DND-41 (cell line): ENCODE measurements at regions not wholly inside any gene's neighbourhood (a gene's known extent, or its start where the extent isn't known, plus 50 kb on each side); places are given as distances from the start of the nearest gene placed in this dataset.

Experiments
- ATAC-seq: fragments of 200-7000 bp; cut with Tn5 transposase; 3 replicates; pipeline ENCODE4 v1.9.1; 2021; ENCODE audit warnings: low read depth; ENCODE audit not compliant: insufficient read depth
- DNase-seq: peaks from one replicate; pipeline ENCODE4 v3.0.0-alpha.2; 2020
- H2AFZ ChIP-seq: 2 replicates; pipeline ENCODE4 v1.6.0; 2012; ENCODE audit warnings: low read depth, low read length
- H3K27ac ChIP-seq: 2 replicates; pipeline ENCODE4 v1.5.1; 2012; ENCODE audit warnings: low read length, inconsistent platforms
- H3K27me3 ChIP-seq: fragments of 200-600 bp; sonication (generic); 2 replicates; pipeline ENCODE4 v1.6.0; 2012; ENCODE audit warnings: low read length, mild to moderate bottlenecking, inconsistent platforms; ENCODE audit not compliant: insufficient read depth, poor library complexity
- H3K36me3 ChIP-seq: 2 replicates; pipeline ENCODE4 v1.5.1; 2012; ENCODE audit warnings: low read length, inconsistent platforms; ENCODE audit not compliant: insufficient read depth
- H3K4me1 ChIP-seq: 2 replicates; pipeline ENCODE4 v1.5.1; 2012; ENCODE audit warnings: mild to moderate bottlenecking, low read length; ENCODE audit not compliant: insufficient read depth
- H3K4me2 ChIP-seq: 2 replicates; pipeline ENCODE4 v1.6.0; 2012; ENCODE audit warnings: mild to moderate bottlenecking, moderate library complexity, low read length, inconsistent platforms; ENCODE audit not compliant: insufficient read depth
- H3K4me3 ChIP-seq, 2 experiments: fragments of 200-600 bp in 1 of 2; shearing (Covaris generic) in 1 of 2; 2 replicates each; pipeline ENCODE4 v1.5.1; 2012 to 2016; ENCODE audit warnings: inconsistent platforms in 2 of 2, low read length in 2 of 2, mild to moderate bottlenecking in 2 of 2, low read depth in 1 of 2, moderate library complexity in 1 of 2
- H3K79me2 ChIP-seq: 2 replicates; pipeline ENCODE4 v1.6.0; 2012; ENCODE audit warnings: low read length, inconsistent platforms; ENCODE audit not compliant: insufficient read depth
- H3K9ac ChIP-seq: 2 replicates; pipeline ENCODE4 v1.6.0; 2012; ENCODE audit warnings: low read depth, mild to moderate bottlenecking, inconsistent platforms, low read length, moderate library complexity
- H3K9me3 ChIP-seq: 2 replicates; pipeline ENCODE4 v1.5.1; 2012; ENCODE audit warnings: low read length, moderate library complexity, mild to moderate bottlenecking, inconsistent platforms; ENCODE audit not compliant: insufficient read depth, severe bottlenecking
- H4K20me1 ChIP-seq: 2 replicates; pipeline ENCODE4 v1.6.0; 2012; ENCODE audit warnings: low read length; ENCODE audit not compliant: insufficient read depth
- EZH2 ChIP-seq: IDR thresholded peaks from 3 replicates; pipeline ENCODE4 v1.6.1; 2012; ENCODE audit warnings: borderline replicate concordance, low read depth, mild to moderate bottlenecking, moderate library complexity, low read length, inconsistent platforms; ENCODE audit not compliant: severe bottlenecking
- TF ChIP-seq, protein P1 (sequence below): IDR thresholded peaks from 2 replicates; pipeline ENCODE4 v1.5.1; 2012; ENCODE audit warnings: borderline replicate concordance, low read length, moderate library complexity, mild to moderate bottlenecking; ENCODE audit not compliant: poor library complexity, severe bottlenecking; ENCODE audit errors: extremely low read depth

GRCh38 chr17:59476413-59476812, 89.0 kb upstream of the DHX40 start:
- no peak overlapping the region for H3K4me3 ChIP-seq
- H3K9me3 ChIP-seq, result no peaks in the 10 kb centered on the region
- H3K9ac ChIP-seq, result no peak overlapping the region
- ATAC-seq (no peak), DNase-seq (no peak)
- no peaks in the 10 kb centered on the region for H3K4me1 ChIP-seq
- no peaks in the 10 kb centered on the region for H3K27me3 ChIP-seq
- TF ChIP-seq, protein P1, sequence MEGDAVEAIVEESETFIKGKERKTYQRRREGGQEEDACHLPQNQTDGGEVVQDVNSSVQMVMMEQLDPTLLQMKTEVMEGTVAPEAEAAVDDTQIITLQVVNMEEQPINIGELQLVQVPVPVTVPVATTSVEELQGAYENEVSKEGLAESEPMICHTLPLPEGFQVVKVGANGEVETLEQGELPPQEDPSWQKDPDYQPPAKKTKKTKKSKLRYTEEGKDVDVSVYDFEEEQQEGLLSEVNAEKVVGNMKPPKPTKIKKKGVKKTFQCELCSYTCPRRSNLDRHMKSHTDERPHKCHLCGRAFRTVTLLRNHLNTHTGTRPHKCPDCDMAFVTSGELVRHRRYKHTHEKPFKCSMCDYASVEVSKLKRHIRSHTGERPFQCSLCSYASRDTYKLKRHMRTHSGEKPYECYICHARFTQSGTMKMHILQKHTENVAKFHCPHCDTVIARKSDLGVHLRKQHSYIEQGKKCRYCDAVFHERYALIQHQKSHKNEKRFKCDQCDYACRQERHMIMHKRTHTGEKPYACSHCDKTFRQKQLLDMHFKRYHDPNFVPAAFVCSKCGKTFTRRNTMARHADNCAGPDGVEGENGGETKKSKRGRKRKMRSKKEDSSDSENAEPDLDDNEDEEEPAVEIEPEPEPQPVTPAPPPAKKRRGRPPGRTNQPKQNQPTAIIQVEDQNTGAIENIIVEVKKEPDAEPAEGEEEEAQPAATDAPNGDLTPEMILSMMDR, result no peak
- TF ChIP-seq EZH2, result no peak
- H3K36me3 ChIP-seq, result no peaks in the 10 kb centered on the region
- no peak overlapping the region for H3K27ac ChIP-seq
- H3K4me2 ChIP-seq, result no peak overlapping the region
- H4K20me1 ChIP-seq, result no peaks in the 10 kb centered on the region
- no peaks in the 10 kb centered on the region for H3K79me2 ChIP-seq
- no peak overlapping the region for H2AFZ ChIP-seq

DNA sequence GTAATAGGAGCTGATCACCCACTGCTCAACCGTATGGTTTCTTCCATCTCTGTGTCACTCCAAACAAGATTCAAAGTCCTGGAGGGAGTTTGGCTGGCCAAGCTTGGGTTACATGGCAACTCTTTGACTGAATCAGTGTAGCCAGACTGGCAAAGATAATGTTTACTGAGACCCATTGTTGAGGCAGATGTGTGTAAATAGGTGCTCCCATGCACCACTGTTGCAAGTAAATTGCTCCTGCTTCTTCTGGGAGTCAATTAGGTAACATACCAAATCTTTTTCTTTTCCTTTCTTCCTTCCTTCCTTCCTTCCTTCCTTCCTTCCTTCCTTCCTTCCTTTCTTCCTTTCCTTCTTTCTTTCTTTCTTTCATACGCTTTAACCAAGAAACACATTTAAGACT, 86.3 kb upstream of the DHX40 start:
- no peak overlapping the region for H3K9ac ChIP-seq
- no peaks in the 10 kb centered on the region for H3K9me3 ChIP-seq
- TF ChIP-seq EZH2, result no peak
- TF ChIP-seq, protein P1, result no peak
- no peak for DNase-seq
- no peak overlapping the region for H3K4me3 ChIP-seq
- H2AFZ ChIP-seq, result no peak overlapping the region
- no peak overlapping the region for H3K27ac ChIP-seq
- H3K79me2 ChIP-seq, result no peaks in the 10 kb centered on the region
- no peaks in the 10 kb centered on the region for H3K4me1 ChIP-seq
- no peaks in the 10 kb centered on the region for H4K20me1 ChIP-seq
- no peaks in the 10 kb centered on the region for H3K36me3 ChIP-seq
- no peaks in the 10 kb centered on the region for H3K27me3 ChIP-seq
- ATAC-seq, result no peak
- H3K4me2 ChIP-seq, result no peak overlapping the region

GRCh38 chr17:59483860-59484259, 81.5 kb upstream of the DHX40 start:
- H3K27ac ChIP-seq, result no peak overlapping the region
- H3K36me3 ChIP-seq, result no peaks in the 10 kb centered on the region
- no peaks in the 10 kb centered on the region for H3K79me2 ChIP-seq
- no peak overlapping the region for H3K4me2 ChIP-seq
- H3K9me3 ChIP-seq, result no peaks in the 10 kb centered on the region
- H3K9ac ChIP-seq, result no peak overlapping the region
- no peaks in the 10 kb centered on the region for H3K4me1 ChIP-seq
- DNase-seq (no peak), ATAC-seq (no peak)
- H3K27me3 ChIP-seq, result no peaks in the 10 kb centered on the region
- H4K20me1 ChIP-seq, result no peaks in the 10 kb centered on the region
- no peak overlapping the region for H2AFZ ChIP-seq
- H3K4me3 ChIP-seq, result no peak overlapping the region
- TF ChIP-seq EZH2, result no peak
- TF ChIP-seq, protein P1, result no peak

DNA sequence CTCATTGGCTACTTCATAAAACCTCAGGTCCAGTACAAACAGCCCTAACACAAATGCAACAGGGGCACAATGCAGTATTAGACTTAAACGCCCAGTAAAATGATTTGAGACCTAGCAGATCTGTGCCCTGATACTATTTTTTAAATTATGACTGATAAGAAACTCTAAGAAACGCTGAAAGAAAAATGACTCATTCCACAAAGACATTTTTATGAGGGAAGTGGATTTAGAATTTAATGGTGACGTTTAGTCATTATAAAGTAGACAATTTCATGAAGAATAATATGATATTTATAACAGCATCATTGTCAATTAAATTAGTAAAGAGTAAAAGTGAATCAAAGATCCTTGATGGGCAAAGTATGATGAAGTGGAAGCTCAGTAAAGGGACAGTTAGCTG, 80.4 kb upstream of the DHX40 start:
- H3K36me3 ChIP-seq, result no peaks in the 10 kb centered on the region
- no peaks in the 10 kb centered on the region for H3K9me3 ChIP-seq
- H3K27ac ChIP-seq, result no peak overlapping the region
- no peaks in the 10 kb centered on the region for H3K4me1 ChIP-seq
- no peaks in the 10 kb centered on the region for H3K79me2 ChIP-seq
- no peaks in the 10 kb centered on the region for H4K20me1 ChIP-seq
- H3K27me3 ChIP-seq, result no peaks in the 10 kb centered on the region
- no peak overlapping the region for H3K4me3 ChIP-seq
- H3K4me2 ChIP-seq, result no peak overlapping the region
- no peak overlapping the region for H3K9ac ChIP-seq
- no peak for TF ChIP-seq EZH2
- TF ChIP-seq, protein P1, result no peak
- H2AFZ ChIP-seq, result no peak overlapping the region
- DNase-seq, result no peak
- no peak for ATAC-seq
